CD4-positive, alpha-beta memory T cell (primary cell): ENCODE measurements at regions not wholly inside any gene's neighbourhood (a gene's known extent, or its start where the extent isn't known, plus 50 kb on each side); places are given as distances from the start of the nearest gene placed in this dataset.

Experiments used
- CTCF ChIA-PET: fragments of 350-600 bp; sonication (Branson Sonifier 250); formaldehyde crosslinking; loops from one replicate; lab custom pipeline; 2021; ENCODE audit warnings: inconsistent platforms; ENCODE audit not compliant: partially characterized antibody; lab: Charles Lee
- POLR2A ChIA-PET: fragments of 350-600 bp; sonication (Branson Sonifier 250); formaldehyde crosslinking; loops from one replicate; lab custom pipeline; 2021; ENCODE audit not compliant: partially characterized antibody; lab: Charles Lee
- DNase-seq, 5 donors: peaks; one replicate each; pipeline versions ENCODE4 v3.0.0 to v3.0.0-alpha.2; 2020 to 2022; ENCODE audit warnings: mixed read lengths in 1 of 5
- H3K27ac ChIP-seq: one replicate; pipeline ENCODE4 v1.7.0; 2013; ENCODE audit warnings: low read depth, low read length
- H3K27me3 ChIP-seq: 2 replicates; pipeline ENCODE4 v1.7.0; 2013; ENCODE audit warnings: mild to moderate bottlenecking, low read length, moderate library complexity; ENCODE audit not compliant: insufficient read depth
- H3K36me3 ChIP-seq: 2 replicates; pipeline ENCODE4 v1.7.0; 2013; ENCODE audit warnings: mild to moderate bottlenecking, low read length, moderate library complexity; ENCODE audit not compliant: insufficient read depth
- H3K4me1 ChIP-seq: 2 replicates; pipeline ENCODE4 v1.7.0; 2013; ENCODE audit warnings: mild to moderate bottlenecking, low read length, moderate library complexity; ENCODE audit not compliant: insufficient read depth
- H3K4me3 ChIP-seq, 2 donors: one replicate each; pipeline ENCODE4 v1.7.0; 2013; ENCODE audit warnings: low read length in 2 of 2, mild to moderate bottlenecking in 1 of 2
- H3K9me3 ChIP-seq, 2 donors: one replicate each; pipeline ENCODE4 v1.7.0; 2013; ENCODE audit warnings: low read length in 2 of 2, control low read depth in 1 of 2; ENCODE audit not compliant: control insufficient read depth in 1 of 2
- H3K27ac Mint-ChIP-seq, 7 donors: one replicate each; pipeline ENCODE4 v1.8.0; 2020 to 2021; ENCODE audit warnings: mixed read lengths in 7 of 7, mild to moderate bottlenecking in 6 of 7, inconsistent platforms in 3 of 7, moderate library complexity in 3 of 7
- H3K27me3 Mint-ChIP-seq, 2 donors: one replicate each; pipeline ENCODE4 v1.8.0; 2020 to 2021; ENCODE audit warnings: mixed read lengths in 2 of 2
- H3K36me3 Mint-ChIP-seq, 2 donors: one replicate each; pipeline ENCODE4 v1.8.0; 2020 to 2021; ENCODE audit warnings: mixed read lengths in 2 of 2, inconsistent platforms in 1 of 2, mild to moderate bottlenecking in 1 of 2
- H3K4me1 Mint-ChIP-seq, 4 donors: one replicate each; pipeline ENCODE4 v1.8.0; 2020 to 2021; ENCODE audit warnings: mixed read lengths in 4 of 4, mild to moderate bottlenecking in 1 of 4
- H3K4me3 Mint-ChIP-seq, 8 donors: one replicate each; pipeline ENCODE4 v1.8.0; 2020 to 2021; ENCODE audit warnings: mixed read lengths in 8 of 8, mild to moderate bottlenecking in 7 of 8, moderate library complexity in 6 of 8, inconsistent platforms in 3 of 8
- H3K9me3 Mint-ChIP-seq, 8 donors: one replicate each; pipeline ENCODE4 v1.8.0; 2020 to 2021; ENCODE audit warnings: mixed read lengths in 8 of 8, mild to moderate bottlenecking in 5 of 8, inconsistent platforms in 3 of 8, moderate library complexity in 1 of 8
- intact Hi-C: fragments of 100-400 bp; cut with micrococcal nuclease; formaldehyde crosslinking; loops from one replicate; pipeline ENCODE4 v1.15.1; 2023

DNA sequence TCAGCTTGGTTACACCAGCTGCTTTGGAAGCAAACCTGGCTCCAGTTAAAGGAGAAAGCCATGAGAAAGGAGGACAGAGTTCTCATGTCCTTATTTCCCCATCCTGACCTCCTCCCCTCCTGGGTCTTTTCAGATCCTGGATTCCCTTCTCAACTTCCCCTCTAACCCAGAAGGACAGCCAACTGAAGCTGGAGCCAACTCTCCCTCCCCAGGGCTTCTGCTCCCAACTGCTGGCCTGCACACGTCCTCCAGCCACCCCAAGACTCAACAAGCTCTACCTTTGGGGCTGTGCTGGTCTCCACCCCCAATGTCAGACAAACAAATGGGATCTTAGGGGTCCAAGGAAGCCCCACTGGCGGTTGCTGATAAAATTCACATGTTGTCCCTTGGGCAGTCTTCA is 651.1 kb upstream of the TBX3 start:
- Mint-ChIP-seq H3K9me3 (peaks cover 0 to 12% (median 1%) of the 10 kb centered on the region in 8 donors), H3K27ac (no peak overlapping the region), H3K4me3 (no peak overlapping the region), H3K36me3 (no peaks in the 10 kb centered on the region), H3K4me1 (no peaks in the 10 kb centered on the region), H3K27me3 (no peaks in the 10 kb centered on the region)
- Histone ChIP-seq H3K27ac (no peak overlapping the region), H3K27me3 (no peaks in the 10 kb centered on the region), H3K4me1 (no peaks in the 10 kb centered on the region), H3K36me3 (no peaks in the 10 kb centered on the region), H3K9me3 (no peaks in the 10 kb centered on the region), H3K4me3 (no peak overlapping the region)
- POLR2A ChIA-PET = no interaction called here
- intact Hi-C loops = no loop called here
- CTCF ChIA-PET = no interaction called here
- DNase-seq = no peak

DNA sequence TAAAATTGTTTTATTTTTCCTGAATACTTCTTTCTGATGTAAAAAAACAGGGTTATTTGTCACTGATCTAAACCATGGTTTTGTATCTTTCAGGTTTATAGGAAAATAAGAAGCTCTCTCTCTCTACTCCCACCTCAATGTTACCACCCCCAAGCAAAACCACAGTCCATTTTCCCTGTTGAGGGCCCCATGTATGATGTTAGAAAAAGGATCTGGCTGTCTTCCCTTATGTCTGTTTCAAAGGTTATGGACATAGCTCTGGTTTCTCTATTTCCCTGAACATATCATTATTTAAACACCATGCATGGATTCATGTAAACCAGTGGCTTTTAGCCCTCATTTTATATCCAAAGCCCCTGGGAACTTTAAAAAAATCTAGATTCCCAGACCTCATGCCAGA is 649.0 kb upstream of the TBX3 start:
- Histone ChIP-seq H3K27me3 (no peaks in the 10 kb centered on the region), H3K4me3 (no peak overlapping the region), H3K36me3 (no peaks in the 10 kb centered on the region), H3K27ac (no peak overlapping the region), H3K9me3 (no peaks in the 10 kb centered on the region), H3K4me1 (no peaks in the 10 kb centered on the region)
- intact Hi-C loops = no loop called here
- Mint-ChIP-seq H3K4me1 (no peaks in the 10 kb centered on the region), H3K27me3 (no peaks in the 10 kb centered on the region), H3K27ac (no peak overlapping the region), H3K36me3 (no peaks in the 10 kb centered on the region), H3K9me3 (peaks cover 0 to 14% (median 1%) of the 10 kb centered on the region in 8 donors), H3K4me3 (no peak overlapping the region)
- no peak for DNase-seq
- ChIA-PET POLR2A (no interaction called here), CTCF (no interaction called here)

DNA sequence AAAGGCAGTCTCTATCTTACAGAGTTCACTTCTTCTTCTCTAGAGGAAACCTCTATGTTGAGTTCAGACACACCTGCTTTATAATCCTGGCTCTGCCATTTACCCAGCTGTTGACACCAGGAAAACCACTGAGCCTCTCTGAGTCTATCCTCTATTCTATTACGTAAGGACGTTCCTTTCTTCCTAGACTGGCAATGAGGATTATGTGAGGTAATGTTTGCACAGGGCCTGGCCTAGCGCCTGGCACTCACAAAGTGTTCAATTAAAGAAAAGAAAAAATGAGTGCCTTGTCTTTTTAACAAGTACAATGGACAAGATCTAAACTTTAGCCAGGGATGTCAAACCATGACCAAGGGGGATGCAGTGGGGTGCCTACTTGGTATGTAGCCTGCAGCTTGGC is 641.9 kb upstream of the TBX3 start:
- H3K27me3 Mint-ChIP-seq = no peaks in the 10 kb centered on the region

DNA sequence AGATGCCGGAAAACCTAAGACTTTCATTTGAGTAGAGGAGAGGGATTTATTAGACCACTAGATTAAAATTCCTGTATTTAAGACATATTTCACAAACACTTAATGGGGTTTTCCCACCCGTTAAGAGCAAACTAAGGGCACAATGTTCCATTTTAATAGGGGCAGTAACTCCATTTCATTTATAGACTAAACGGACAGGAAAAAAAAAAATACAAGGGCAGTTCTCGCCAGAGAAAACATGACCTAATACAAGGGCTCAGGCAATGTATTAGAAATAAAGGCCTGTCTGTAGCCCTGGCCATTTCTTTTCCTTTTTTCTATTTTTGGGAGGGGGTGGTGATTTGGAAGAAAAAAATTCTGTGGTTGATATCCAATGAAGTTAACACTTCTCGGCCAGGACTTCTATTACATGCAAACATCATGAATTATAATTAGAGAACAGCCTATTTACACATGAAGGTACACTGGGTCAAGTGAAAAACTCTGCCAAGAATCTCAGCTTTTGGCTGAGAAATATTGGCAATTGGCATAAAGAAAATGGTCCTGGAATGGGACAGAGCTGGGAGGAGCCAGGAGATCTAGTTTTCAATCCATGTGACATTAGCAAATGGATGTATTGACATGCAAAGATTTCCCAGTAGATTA is 641.1 kb upstream of the TBX3 start:
- no peak overlapping the region for H3K27ac ChIP-seq
- no peaks in the 10 kb centered on the region for H3K27me3 ChIP-seq
- H3K4me1 ChIP-seq = no peaks in the 10 kb centered on the region
- CTCF ChIA-PET = no interaction called here
- DNase-seq = no peak
- H3K36me3 Mint-ChIP-seq = no peaks in the 10 kb centered on the region
- no peak overlapping the region for H3K4me3 ChIP-seq
- no peak overlapping the region for H3K27ac Mint-ChIP-seq
- H3K4me1 Mint-ChIP-seq = no peaks in the 10 kb centered on the region
- no peak overlapping the region for H3K4me3 Mint-ChIP-seq
- H3K9me3 ChIP-seq = no peaks in the 10 kb centered on the region
- intact Hi-C loops = no loop called here
- POLR2A ChIA-PET = no interaction called here
- H3K9me3 Mint-ChIP-seq = peaks cover 0 to 25% (median 8%) of the 10 kb centered on the region in 8 donors
- no peaks in the 10 kb centered on the region for H3K27me3 Mint-ChIP-seq
- no peaks in the 10 kb centered on the region for H3K36me3 ChIP-seq

More for the DNA sequence above, 641.9 kb upstream of the TBX3 start:
- Histone ChIP-seq H3K36me3 (no peaks in the 10 kb centered on the region), H3K27me3 (no peaks in the 10 kb centered on the region), H3K9me3 (no peaks in the 10 kb centered on the region), H3K27ac (no peak overlapping the region), H3K4me3 (no peak overlapping the region), H3K4me1 (no peaks in the 10 kb centered on the region)
- DNase-seq = no peak
- peaks cover 0 to 21% (median 8%) of the 10 kb centered on the region in 8 donors for H3K9me3 Mint-ChIP-seq
- no peak overlapping the region for H3K27ac Mint-ChIP-seq
- H3K36me3 Mint-ChIP-seq = no peaks in the 10 kb centered on the region
- no peaks in the 10 kb centered on the region for H3K4me1 Mint-ChIP-seq
- ChIA-PET POLR2A (no interaction called here), CTCF (no interaction called here)
- H3K4me3 Mint-ChIP-seq = no peak overlapping the region
- intact Hi-C loops = no loop called here

DNA sequence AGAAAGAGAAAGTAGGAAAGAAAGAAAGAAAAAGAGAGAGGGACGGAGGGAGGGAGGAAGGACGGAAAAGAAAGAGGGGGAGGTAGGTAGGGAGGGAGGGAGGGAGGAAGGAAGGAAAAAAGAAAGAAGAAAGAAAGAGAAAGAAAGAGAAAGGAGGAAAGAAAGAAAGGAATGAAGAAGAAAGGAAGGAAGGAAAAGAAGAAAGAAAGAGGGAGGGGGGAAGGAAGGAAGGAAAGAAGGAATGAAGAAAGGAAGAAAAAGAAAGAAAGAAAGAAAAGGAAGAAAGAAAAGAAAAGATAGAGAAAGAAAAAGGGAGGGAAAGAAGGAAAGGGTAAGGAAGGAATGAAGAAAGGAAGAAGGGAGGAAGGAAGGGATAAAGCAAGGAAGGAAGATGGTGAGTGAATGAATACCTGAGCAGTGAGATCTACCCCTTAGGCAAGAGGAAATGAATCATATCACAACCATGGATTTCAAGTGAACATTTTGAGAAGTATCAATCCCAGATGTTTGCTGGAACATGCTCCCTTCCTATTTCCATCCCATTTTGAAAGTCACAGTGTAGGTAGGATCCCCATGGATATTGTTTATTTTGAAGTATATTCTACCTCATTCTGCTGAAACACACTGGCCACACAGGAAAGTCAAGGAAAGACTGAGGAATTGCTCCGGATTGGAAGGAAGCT is 639.4 kb upstream of the TBX3 start:
- H3K4me3 Mint-ChIP-seq = no peak overlapping the region
- CTCF ChIA-PET = no interaction called here
- Histone ChIP-seq H3K9me3 (no peaks in the 10 kb centered on the region), H3K27me3 (no peaks in the 10 kb centered on the region), H3K27ac (no peak overlapping the region), H3K36me3 (no peaks in the 10 kb centered on the region), H3K4me3 (no peak overlapping the region), H3K4me1 (no peaks in the 10 kb centered on the region)
- H3K36me3 Mint-ChIP-seq = no peaks in the 10 kb centered on the region
- H3K9me3 Mint-ChIP-seq = peaks cover 0 to 27% (median 7%) of the 10 kb centered on the region in 8 donors
- DNase-seq = no peak
- intact Hi-C loops = no loop called here
- H3K27me3 Mint-ChIP-seq = no peaks in the 10 kb centered on the region
- H3K27ac Mint-ChIP-seq = no peak overlapping the region
- no peaks in the 10 kb centered on the region for H3K4me1 Mint-ChIP-seq
- POLR2A ChIA-PET = no interaction called here

DNA sequence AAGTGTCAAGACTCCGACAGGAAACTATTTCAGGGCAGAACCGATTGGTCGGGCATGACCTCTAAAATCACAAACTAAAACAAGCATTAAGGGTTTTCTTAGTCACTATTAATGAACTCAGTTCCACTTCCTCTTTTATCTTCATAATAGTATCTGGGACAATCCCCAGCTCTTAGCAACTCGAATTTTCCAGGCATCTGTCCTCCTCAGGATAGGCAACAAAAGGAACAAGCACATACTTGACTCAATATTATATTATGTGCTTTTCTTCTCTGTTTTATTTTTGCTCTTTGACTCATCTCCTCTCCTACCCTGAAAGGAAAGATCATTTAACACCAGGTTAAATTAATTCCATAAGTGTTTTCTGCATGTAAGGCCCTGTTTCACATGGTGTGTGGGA is 638.3 kb upstream of the TBX3 start:
- ChIA-PET POLR2A (no interaction called here), CTCF (no interaction called here)
- Histone ChIP-seq H3K9me3 (no peaks in the 10 kb centered on the region), H3K36me3 (no peaks in the 10 kb centered on the region), H3K27ac (no peak overlapping the region), H3K27me3 (no peaks in the 10 kb centered on the region), H3K4me1 (no peaks in the 10 kb centered on the region), H3K4me3 (no peak overlapping the region)
- H3K27ac Mint-ChIP-seq = no peak overlapping the region
- DNase-seq = no peak
- intact Hi-C loops = no loop called here
- H3K4me1 Mint-ChIP-seq = no peaks in the 10 kb centered on the region
- no peaks in the 10 kb centered on the region for H3K27me3 Mint-ChIP-seq
- H3K4me3 Mint-ChIP-seq = no peak overlapping the region
- peaks cover 0 to 23% (median 5%) of the 10 kb centered on the region in 8 donors for H3K9me3 Mint-ChIP-seq
- H3K36me3 Mint-ChIP-seq = no peaks in the 10 kb centered on the region

DNA sequence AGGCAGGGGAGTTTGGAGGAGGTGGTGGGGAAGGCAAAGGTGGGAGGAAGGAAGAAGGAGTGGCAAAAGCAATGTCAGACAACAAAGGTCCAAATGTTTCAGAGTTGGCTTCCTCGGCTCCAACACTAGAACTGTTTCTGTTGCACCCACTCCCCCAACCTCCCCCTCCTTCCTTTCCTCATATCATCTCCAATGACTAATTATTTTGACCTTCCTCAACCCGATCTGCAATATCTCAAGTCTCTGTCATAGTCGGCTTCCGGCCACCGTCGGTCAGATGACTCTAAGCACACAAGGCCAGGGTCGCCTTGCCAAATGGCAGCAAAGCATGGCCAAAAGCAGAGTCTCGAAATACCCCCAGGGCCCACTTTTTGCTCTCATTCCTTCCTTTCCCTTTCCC is 637.0 kb upstream of the TBX3 start:
- H3K9me3 ChIP-seq = no peaks in the 10 kb centered on the region
- H3K27me3 ChIP-seq = no peaks in the 10 kb centered on the region
- no peaks in the 10 kb centered on the region for H3K27me3 Mint-ChIP-seq
- no peaks in the 10 kb centered on the region for H3K4me1 Mint-ChIP-seq
- ChIA-PET POLR2A (no interaction called here), CTCF (no interaction called here)
- no peak overlapping the region for H3K27ac ChIP-seq
- no peak overlapping the region for H3K4me3 Mint-ChIP-seq
- intact Hi-C loops = no loop called here
- H3K9me3 Mint-ChIP-seq = peaks cover 0 to 19% (median 5%) of the 10 kb centered on the region in 8 donors
- no peaks in the 10 kb centered on the region for H3K36me3 ChIP-seq
- no peak for DNase-seq
- H3K36me3 Mint-ChIP-seq = no peaks in the 10 kb centered on the region
- no peak overlapping the region for H3K4me3 ChIP-seq
- H3K27ac Mint-ChIP-seq = no peak overlapping the region
- no peaks in the 10 kb centered on the region for H3K4me1 ChIP-seq
